Heart left ventricle (tissue), 13 donors: ENCODE measurements at regions not wholly inside any gene's neighbourhood (a gene's known extent, or its start where the extent isn't known, plus 50 kb on each side); places are given as distances from the start of the nearest gene placed in this dataset.

Source experiments
- CTCF ChIP-seq, 12 donors: fragments of 200-600 bp; sonication (generic) in 4 of 12; IDR thresholded peaks; one replicate each; pipeline versions ENCODE4 v1.5.0 to v1.8.0; 2018 to 2022; ENCODE audit warnings: antibody characterized with exemption in 12 of 12, mild to moderate bottlenecking in 5 of 12
- POLR2A ChIP-seq, 2 donors: fragments of 450-650 bp; IDR thresholded peaks; one replicate each; pipeline ENCODE4 v1.6.1; 2017; ENCODE audit warnings: antibody characterized with exemption in 2 of 2, mild to moderate bottlenecking in 2 of 2, moderate library complexity in 2 of 2
- donor health status: ischemic (EF 13 %, LVEDD 7.1; RV severe dilation, severe dysfunction).
- donor health status: DM: no; HTN: yes; CAD: no.
- donor health status: DM: no; HTN: no; CAD: no.
- donor health status: ischemic (EF 25% LVEDD 6.9; RV normal size, moderate dysfunction).
- donor health status: ischemic (EF 25% LVEDD 5.7; RV mildly dilated, moderate dysfunction).
- donor health status: ischemic (EF 35%, LVEDD 5.7; RV mildly dilated, moderate dysfunction).
- donor health status: nonischemic (EF 11% LVEDD 7.7; RV severe dilation, severe dysfunction).
- donor health status: DM: yes; HTN: yes; CAD: no.
- donor health status: PGD.
- donor health status: ischemic (EF 29% LVEDD 5.4; RV normal size, mild dysfunction).
- donor health status: nonischemic (EF 23%, LVEDD 6.1; RV moderate dilation, normal function).

GRCh38 chr1:218658899-218659298 is 313.8 kb downstream of the TGFB2 start:
- TF ChIP-seq POLR2A (IDR thresholded peaks at IDR 0.05) (no peak), CTCF (IDR thresholded peaks at IDR 0.05) (no peak)
